ENCODE measurements at regions not wholly inside any gene's neighbourhood (a gene's known extent, or its start where the extent isn't known, plus 50 kb on each side); places are given as distances from the start of the nearest gene placed in this dataset.
"Not testable (repeated sequence)": the region's sequence is repeated elsewhere in the genome, so short reads cannot be mapped to it uniquely, and the experiment has no call there.

DNA sequence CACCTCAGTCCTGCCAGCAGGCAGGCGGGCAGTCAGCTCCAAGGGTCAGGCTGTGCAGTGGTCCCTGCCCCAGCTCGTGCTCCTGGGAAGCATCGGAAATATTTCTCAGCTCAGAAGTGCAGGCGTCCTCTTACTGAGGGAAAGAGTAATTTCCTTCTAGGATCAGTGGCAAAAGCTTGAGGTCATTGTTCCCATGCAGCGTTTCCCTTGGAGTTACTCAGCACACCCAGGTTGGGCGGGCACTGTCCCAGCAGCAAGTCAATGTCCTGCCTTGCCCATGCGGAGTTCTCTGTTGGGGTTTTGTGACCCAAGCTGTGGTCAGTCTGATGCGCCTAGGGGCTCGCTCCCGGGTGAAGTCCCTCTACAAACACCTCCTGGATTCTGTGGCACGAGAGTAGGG lies 69.4 kb upstream of the CRYM start:
- not testable (repeated sequence) for TF ChIP-seq POLR2AphosphoS5 (IDR thresholded peaks at IDR 0.05; ENCODE audit: insufficient read depth, low read depth, low read length); CTCF (IDR thresholded peaks at IDR 0.05; ENCODE audit: extremely low read depth in 1 of 2, insufficient read depth in 1 of 2, low read depth in 1 of 2, low read length in 2 of 2); MAX (IDR thresholded peaks at IDR 0.05; ENCODE audit: insufficient read depth, insufficient read length); POLR2A (IDR thresholded peaks at IDR 0.05; ENCODE audit: low read depth, low read length); JUN (IDR thresholded peaks at IDR 0.05; ENCODE audit: borderline replicate concordance, insufficient read depth, insufficient read length, low read depth)

All from endothelial cell of umbilical vein (primary cell).